Ureter (tissue), 1 donor: ENCODE measurements at regions not wholly inside any gene's neighbourhood (a gene's known extent, or its start where the extent isn't known, plus 50 kb on each side); places are given as distances from the start of the nearest gene placed in this dataset.
"Not testable (repeated sequence)": the region's sequence is repeated elsewhere in the genome, so short reads cannot be mapped to it uniquely, and the experiment has no call there.

ENCODE experiments used
- DNase-seq: peaks from one replicate; pipeline ENCODE4 v3.0.0-alpha.2; 2020; ENCODE audit warnings: low spot score
- donor health status: DM: yes; HTN: yes; CAD: no.

- no peak for DNase-seq
Observed at GRCh38 chr14:22263961-22264360, 325.1 kb downstream of the DAD1 start.

GRCh38 chr14:22262881-22263280 lies 326.1 kb downstream of the DAD1 start:
- DNase-seq: no peak

GRCh38 chr14:22255017-22255950 lies 333.7 kb downstream of the DAD1 start:
- no peak for DNase-seq

GRCh38 chr14:22252686-22253085 lies 336.3 kb downstream of the DAD1 start:
- no peak for DNase-seq

GRCh38 chr14:22251090-22251489 lies 337.9 kb downstream of the DAD1 start:
- DNase-seq: no peak

GRCh38 chr14:22249770-22250169 lies 339.3 kb downstream of the DAD1 start:
- DNase-seq: no peak

- DNase-seq: no peak
Observed at GRCh38 chr14:22243971-22244581, 344.9 kb downstream of the DAD1 start.

- not testable (repeated sequence) for DNase-seq
Observed at GRCh38 chr14:22238320-22238719, 350.7 kb downstream of the DAD1 start.

GRCh38 chr14:22233377-22233776 lies 355.6 kb downstream of the DAD1 start:
- no peak for DNase-seq

- DNase-seq: no peak
Observed at GRCh38 chr14:22232933-22233332, 356.1 kb downstream of the DAD1 start.

GRCh38 chr14:22232486-22232885 lies 356.5 kb downstream of the DAD1 start:
- no peak for DNase-seq

GRCh38 chr14:22231018-22231417 lies 358.0 kb downstream of the DAD1 start:
- no peak for DNase-seq

GRCh38 chr14:22230517-22230916 lies 358.5 kb downstream of the DAD1 start:
- no peak for DNase-seq

- DNase-seq: no peak
Observed at GRCh38 chr14:22227084-22227483, 361.9 kb downstream of the DAD1 start.

GRCh38 chr14:22226381-22226780 lies 362.6 kb downstream of the DAD1 start:
- no peak for DNase-seq

- no peak for DNase-seq
Observed at GRCh38 chr14:22225516-22226140, 363.4 kb downstream of the DAD1 start.

- DNase-seq: no peak
Observed at GRCh38 chr14:22221508-22221907, 367.5 kb downstream of the DAD1 start.

- no peak for DNase-seq
Observed at GRCh38 chr14:22220427-22220826, 368.6 kb downstream of the DAD1 start.

- no peak for DNase-seq
Observed at GRCh38 chr14:22218728-22219127, 370.3 kb downstream of the DAD1 start.

- no peak for DNase-seq
Observed at GRCh38 chr14:22213120-22213519, 375.9 kb downstream of the DAD1 start.

GRCh38 chr14:22210906-22211305 lies 378.1 kb downstream of the DAD1 start:
- DNase-seq: no peak

GRCh38 chr14:22210026-22210425 lies 379.0 kb downstream of the DAD1 start:
- DNase-seq: no peak

GRCh38 chr14:22203036-22203435 lies 386.0 kb downstream of the DAD1 start:
- DNase-seq: no peak
